IMR-90 (cell line): ENCODE measurements at regions not wholly inside any gene's neighbourhood (a gene's known extent, or its start where the extent isn't known, plus 50 kb on each side); places are given as distances from the start of the nearest gene placed in this dataset.

Source experiments
- ATAC-seq: fragments of 200-7000 bp; cut with Tn5 transposase; 2 replicates; pipeline ENCODE4 v1.9.1; 2020; ENCODE audit warnings: low read depth, mild to moderate bottlenecking, moderate library complexity
- BruUV-seq: library from RNA; stranded (reverse); fragments of 400-500 nt; replicated peaks from 2 replicates; lab custom pipeline; 2021; lab: Mats Ljungman, UMichigan
- CTCF ChIA-PET: fragments of 300-600 bp; formaldehyde crosslinking; extraction: SDS; loops from one replicate; lab custom pipeline; 2021; ENCODE audit warnings: antibody characterized with exemption; lab: Yijun Ruan, JAX
- POLR2A ChIA-PET: fragments of 300-600 bp; sonication (Branson Sonifier 250); formaldehyde crosslinking; loops from one replicate; lab custom pipeline; 2022; ENCODE audit warnings: antibody characterized with exemption; ENCODE audit not compliant: unreplicated experiment; lab: Charles Lee
- DNase-seq: peaks from one replicate; pipeline ENCODE4 v3.0.0; 2013
- H2AFZ ChIP-seq: replicated peaks from 2 replicates; pipeline ENCODE3; 2013; ENCODE audit warnings: low read length, mild to moderate bottlenecking; ENCODE audit not compliant: poor library complexity
- H2AK5ac ChIP-seq: 2 replicates; pipeline ENCODE4 v1.6.1; 2013; ENCODE audit warnings: low read depth, low read length, inconsistent platforms
- H2AK9ac ChIP-seq: replicated peaks from 2 replicates; pipeline ENCODE3; 2013; ENCODE audit warnings: mild to moderate bottlenecking, low read depth, low read length, moderate library complexity; ENCODE audit not compliant: poor library complexity
- H2BK120ac ChIP-seq: 2 replicates; pipeline ENCODE4 v1.6.1; 2013; ENCODE audit warnings: low read depth, low read length, inconsistent platforms
- H2BK15ac ChIP-seq: 3 replicates; pipeline ENCODE4 v1.6.1; 2013; ENCODE audit warnings: low read depth, low read length, inconsistent platforms
- H2BK20ac ChIP-seq: 2 replicates; pipeline ENCODE4 v1.6.1; 2013; ENCODE audit warnings: low read depth, mild to moderate bottlenecking, inconsistent platforms, low read length, moderate library complexity
- H2BK5ac ChIP-seq: 2 replicates; pipeline ENCODE4 v1.6.1; 2013; ENCODE audit warnings: mild to moderate bottlenecking, low read depth, low read length, inconsistent platforms; ENCODE audit not compliant: poor library complexity, severe bottlenecking
- H3K14ac ChIP-seq: replicated peaks from 2 replicates; pipeline ENCODE4 v1.6.1; 2013; ENCODE audit warnings: low read depth, low read length, inconsistent platforms
- H3K18ac ChIP-seq: 2 replicates; pipeline ENCODE4 v1.6.1; 2013; ENCODE audit warnings: low read depth, low read length, control low read depth
- H3K23ac ChIP-seq: 2 replicates; pipeline ENCODE4 v1.6.1; 2013; ENCODE audit warnings: low read depth, low read length, inconsistent platforms
- H3K27ac ChIP-seq: 2 replicates; pipeline ENCODE4 v1.5.1; 2013; ENCODE audit warnings: mild to moderate bottlenecking, control low read depth, low read length; ENCODE audit not compliant: insufficient read depth
- H3K27me3 ChIP-seq: 2 replicates; pipeline ENCODE4 v1.6.1; 2013; ENCODE audit warnings: low read length; ENCODE audit not compliant: control insufficient read depth, insufficient read depth
- H3K36me3 ChIP-seq: 2 replicates; pipeline ENCODE4 v1.6.1; 2013; ENCODE audit warnings: low read length, mixed read lengths; ENCODE audit not compliant: control insufficient read depth, insufficient read depth
- H3K4ac ChIP-seq: 2 replicates; pipeline ENCODE4 v1.6.1; 2013; ENCODE audit warnings: low read depth, low read length, inconsistent platforms
- H3K4me1 ChIP-seq: 2 replicates; pipeline ENCODE4 v1.6.1; 2013; ENCODE audit warnings: low read length, mixed read lengths; ENCODE audit not compliant: control insufficient read depth, insufficient read depth
- H3K4me2 ChIP-seq: 2 replicates; pipeline ENCODE4 v1.6.1; 2013; ENCODE audit warnings: low read depth, mild to moderate bottlenecking, control low read depth, low read length, moderate library complexity
- H3K4me3 ChIP-seq: 2 replicates; pipeline ENCODE4 v1.5.1; 2013; ENCODE audit warnings: low read depth, mild to moderate bottlenecking, control low read depth, low read length, moderate library complexity; ENCODE audit not compliant: insufficient read depth
- H3K56ac ChIP-seq: 2 replicates; pipeline ENCODE4 v1.6.1; 2013; ENCODE audit warnings: low read length, inconsistent platforms; ENCODE audit not compliant: insufficient read depth; ENCODE audit errors: extremely low read depth
- H3K79me1 ChIP-seq, 2 experiments: 2 replicates each; pipeline ENCODE4 v1.6.1; 2013; ENCODE audit warnings: low read length in 2 of 2, inconsistent platforms in 1 of 2, low read depth in 1 of 2
- H3K9ac ChIP-seq: 2 replicates; pipeline ENCODE4 v1.6.1; 2013; ENCODE audit warnings: low read depth, low read length, control low read depth
- H3K9me1 ChIP-seq: 2 replicates; pipeline ENCODE4 v1.6.1; 2013; ENCODE audit warnings: low read length, inconsistent platforms; ENCODE audit not compliant: insufficient read depth
- H3K9me3 ChIP-seq: 2 replicates; pipeline ENCODE4 v1.6.1; 2013; ENCODE audit warnings: low read length; ENCODE audit not compliant: control insufficient read depth, insufficient read depth
- H4K20me1 ChIP-seq: 2 replicates; pipeline ENCODE4 v1.6.1; 2013; ENCODE audit warnings: low read length, inconsistent platforms; ENCODE audit not compliant: insufficient read depth
- H4K5ac ChIP-seq: 2 replicates; pipeline ENCODE4 v1.6.1; 2013; ENCODE audit warnings: mild to moderate bottlenecking, low read depth, low read length, control low read depth
- H4K8ac ChIP-seq, 2 experiments: 2 replicates each; pipeline ENCODE4 v1.6.1; 2013; ENCODE audit warnings: low read depth in 2 of 2, low read length in 2 of 2, control low read depth in 1 of 2, inconsistent platforms in 1 of 2
- H4K91ac ChIP-seq: 2 replicates; pipeline ENCODE4 v1.6.1; 2013; ENCODE audit warnings: low read depth, low read length, inconsistent platforms; ENCODE audit not compliant: insufficient read depth
- CHD1 ChIP-seq: IDR thresholded peaks from 2 replicates; pipeline ENCODE4 v1.6.1; 2012; ENCODE audit warnings: low read depth, low read length, improper control_type of control experiment
- FOS ChIP-seq: fragments of 150-350 bp; IDR thresholded peaks from 2 replicates; pipeline ENCODE4 v1.6.1; 2016; ENCODE audit warnings: low read depth, low read length
- MAFK ChIP-seq: IDR thresholded peaks from 2 replicates; pipeline ENCODE4 v1.6.1; 2012; ENCODE audit warnings: low read depth, low read length, improper control_type of control experiment
- WGBS, 2 experiments: methylation state at CpG; one replicate each; pipeline versions ENCODE4 v1.1.5 to v1.1.7; 2013; ENCODE audit warnings: missing lambda C conversion rate in 2 of 2; ENCODE audit not compliant: insufficient read length in 1 of 2; ENCODE audit errors: extremely low coverage in 2 of 2; 5-methylcytosine and 5-hydroxymethylcytosine counted together
- dilution Hi-C: fragments of 300-500 bp; cut with HindIII; formaldehyde crosslinking; loops from one replicate; pipeline ENCODE4 v1.14.3; 2018; ENCODE audit warnings: low sequenced_read_pairs; ENCODE audit not compliant: unreplicated experiment
- in situ Hi-C: fragments of 300-500 bp; cut with MboI; formaldehyde crosslinking; loops from 3 replicates; pipeline ENCODE4 v1.14.3; 2019; ENCODE audit warnings: low sequenced_read_pairs, inconsistent platforms, mixed read lengths
- intact Hi-C: fragments of 100-400 bp; cut with micrococcal nuclease; formaldehyde crosslinking; loops from 2 replicates; pipeline ENCODE4 v1.10.0; 2022

GRCh38 chr22:22178992-22179391 is 65.6 kb upstream of the VPREB1 start:
- Histone ChIP-seq H4K91ac (no peak overlapping the region), H3K18ac (no peak overlapping the region), H2BK120ac (no peak overlapping the region), H3K4me3 (no peak overlapping the region), H4K8ac (no peak overlapping the region), H3K27me3 (peaks cover 39% of the 10 kb centered on the region), H2AK9ac (no peak overlapping the region), H3K9me1 (no peaks in the 10 kb centered on the region), H3K36me3 (no peaks in the 10 kb centered on the region), H3K79me1 (no peaks in the 10 kb centered on the region), H2AK5ac (no peak overlapping the region), H3K56ac (no peak overlapping the region), H3K9me3 (no peaks in the 10 kb centered on the region), H4K5ac (no peak overlapping the region), H2BK15ac (no peak overlapping the region), H3K23ac (no peak overlapping the region), H3K9ac (no peak overlapping the region), H2AFZ (no peak overlapping the region), H3K14ac (no peak overlapping the region), H3K4ac (no peak overlapping the region), H2BK20ac (no peak overlapping the region), H2BK5ac (no peak overlapping the region), H3K27ac (no peak overlapping the region), H4K20me1 (no peaks in the 10 kb centered on the region), H3K4me1 (no peaks in the 10 kb centered on the region), H3K4me2 (no peak overlapping the region)
- no TSS peak for BruUV-seq
- in situ Hi-C loops (no loop called here), intact Hi-C loops (no loop called here), dilution Hi-C loops (no loop called here)
- no peak for DNase-seq
- ChIA-PET POLR2A (no interaction called here), CTCF (no interaction called here)
- no CpG with 5 or more reads among the region's 2 CpGs for WGBS, 2 experiments
- peak; percentile 36; the same call in 1 of the 2 replicates for TF ChIP-seq MAFK
- no peak for TF ChIP-seq FOS
- no peak for TF ChIP-seq CHD1
- ATAC-seq: no peak
